ENCODE measurements at regions not wholly inside any gene's neighbourhood (a gene's known extent, or its start where the extent isn't known, plus 50 kb on each side); places are given as distances from the start of the nearest gene placed in this dataset.

DNA sequence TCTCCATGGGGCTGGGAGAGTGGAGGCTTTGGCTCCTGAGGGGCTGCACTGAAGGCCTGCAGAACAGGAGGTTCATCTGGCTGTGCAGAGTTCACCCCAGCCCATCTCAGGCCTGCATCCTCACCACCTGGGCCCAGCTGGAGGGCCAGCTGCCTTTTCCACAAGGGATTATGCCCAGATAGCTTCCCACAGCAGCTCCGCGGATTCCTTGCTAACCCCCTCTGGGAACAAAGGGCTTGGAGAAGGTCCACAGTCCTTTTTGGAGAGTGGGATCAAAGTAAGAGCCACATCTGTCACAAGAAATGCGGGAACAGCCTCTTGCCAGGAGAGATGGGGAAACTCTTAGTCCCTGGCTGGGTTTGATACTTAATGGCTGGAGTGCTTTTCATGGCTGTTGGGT is 164.7 kb upstream of the RGMA start:
- Histone ChIP-seq H4K8ac (ENCODE audit: extremely low read depth, insufficient read depth, low read length) (peak overlapping the region; percentile 14; the same call in 1 of the 2 replicates), H3K27ac (ENCODE audit: low read depth, low read length) (no peak overlapping the region), H2AFZ (ENCODE audit: low read length) (no peak overlapping the region), H2BK12ac (ENCODE audit: low read depth, low read length) (no peak overlapping the region), H3K23ac (ENCODE audit: insufficient read length) (no peak overlapping the region), H3K4me1 (replicated peaks in 1 of 4; ENCODE audit: control insufficient read depth in 3 of 4, insufficient read depth in 4 of 4, low read length in 3 of 4) (no peaks in the 10 kb centered on the region), H3K79me1 (ENCODE audit: low read depth, low read length) (no peaks in the 10 kb centered on the region), H3K4ac (replicated peaks; ENCODE audit: insufficient read length, low read depth, low read length) (no peak overlapping the region), H3K27me3 (replicated peaks in 1 of 4; ENCODE audit: control insufficient read depth in 3 of 4, extremely low read depth in 1 of 4, insufficient read depth in 3 of 4, low read length in 3 of 4) (no peaks in the 10 kb centered on the region; a peak in 1 of 7 replicates), H2BK15ac (ENCODE audit: low read length) (no peak overlapping the region), H3K79me2 (ENCODE audit: control insufficient read depth in 1 of 2, insufficient read depth in 2 of 2, low read length in 2 of 2) (no peaks in the 10 kb centered on the region), H3K18ac (ENCODE audit: extremely low read depth, low read length) (no peak overlapping the region), H3K23me2 (ENCODE audit: low read depth, low read length) (no peaks in the 10 kb centered on the region), H4K91ac (replicated peaks; ENCODE audit: insufficient read length, low read length) (no peak overlapping the region), H3K4me2 (ENCODE audit: insufficient read depth in 1 of 2, low read depth in 2 of 2, low read length in 2 of 2) (no peak overlapping the region), H4K20me1 (replicated peaks in 1 of 2; ENCODE audit: control insufficient read depth in 1 of 2, insufficient read depth in 2 of 2, low read length in 2 of 2) (no peaks in the 10 kb centered on the region), H3K56ac (replicated peaks; ENCODE audit: insufficient read length, low read depth, low read length) (no peak overlapping the region), H2AK5ac (ENCODE audit: low read depth, low read length) (no peak overlapping the region), H2BK5ac (ENCODE audit: low read depth, low read length) (no peak overlapping the region), H3K4me3 (ENCODE audit: extremely low read depth in 1 of 4, insufficient read depth in 2 of 4, low read depth in 3 of 4, low read length in 4 of 4) (no peak overlapping the region), H3K9me3 (ENCODE audit: insufficient read depth in 2 of 2, low read depth in 1 of 2, low read length in 1 of 2) (no peaks in the 10 kb centered on the region), H3K14ac (ENCODE audit: insufficient read length) (no peak overlapping the region), H2BK20ac (ENCODE audit: low read length) (no peak overlapping the region), H3K9ac (replicated peaks in 1 of 4; ENCODE audit: extremely low read depth in 1 of 4, low read depth in 3 of 4, low read length in 3 of 4) (no peak overlapping the region), H4K5ac (ENCODE audit: insufficient read length, low read depth, low read length) (no peak overlapping the region), H3K36me3 (ENCODE audit: control insufficient read depth in 2 of 4, insufficient read depth in 4 of 4, low read length in 3 of 4) (no peaks in the 10 kb centered on the region), H2BK120ac (replicated peaks; ENCODE audit: low read depth, low read length) (no peak overlapping the region)
- CTCF ChIA-PET (ENCODE audit: partially characterized antibody): interaction anchor here (0.8 to 2.2 kb wide), 3 partner anchors 32 to 166 kb away, joined by 3 to 8 read pairs (median 5); no protein-coding TSS in a partner anchor
- FAIRE-seq: no peak
- WGBS, 2 experiments (ENCODE audit: extremely low coverage in 1 of 2, insufficient coverage in 1 of 2, insufficient read length in 1 of 2, insufficient replicate concordance in 2 of 2, low coverage in 1 of 2, low lambda C conversion rate in 2 of 2, missing lambda C conversion rate in 1 of 2): 72% methylated on average over 3 of the region's 3 CpGs; no CpG with 5 or more reads in 1 of the 2 experiments
- POLR2A ChIA-PET (ENCODE audit: partially characterized antibody): no interaction called here
- no peak for DNase-seq (ENCODE audit: low read depth in 1 of 2, low spot score in 2 of 2)
- TF ChIP-seq CHD1 (IDR thresholded peaks at IDR 0.05; ENCODE audit: low read depth, low read length) (no peak), ASH2L (IDR thresholded peaks at IDR 0.05; ENCODE audit: low read length) (no peak), FOSL1 (IDR thresholded peaks at IDR 0.05; ENCODE audit: insufficient read depth, low read depth, low read length) (no peak), KDM1A (IDR thresholded peaks at IDR 0.05; ENCODE audit: borderline replicate concordance, low read length) (no peak), KDM4A (IDR thresholded peaks at IDR 0.05; ENCODE audit: low read depth, low read length, severe bottlenecking) (no peak), TCF12 (IDR thresholded peaks at IDR 0.05; ENCODE audit: low read depth, low read length) (no peak), HDAC6 (IDR thresholded peaks at IDR 0.05; ENCODE audit: low read depth, low read length) (no peak), KDM5A (IDR thresholded peaks at IDR 0.05; ENCODE audit: low read length) (no peak)
- TF ChIP-seq, protein P1, sequence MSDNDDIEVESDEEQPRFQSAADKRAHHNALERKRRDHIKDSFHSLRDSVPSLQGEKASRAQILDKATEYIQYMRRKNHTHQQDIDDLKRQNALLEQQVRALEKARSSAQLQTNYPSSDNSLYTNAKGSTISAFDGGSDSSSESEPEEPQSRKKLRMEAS (IDR thresholded peaks at IDR 0.05): no peak
- TF ChIP-seq, protein P2, sequence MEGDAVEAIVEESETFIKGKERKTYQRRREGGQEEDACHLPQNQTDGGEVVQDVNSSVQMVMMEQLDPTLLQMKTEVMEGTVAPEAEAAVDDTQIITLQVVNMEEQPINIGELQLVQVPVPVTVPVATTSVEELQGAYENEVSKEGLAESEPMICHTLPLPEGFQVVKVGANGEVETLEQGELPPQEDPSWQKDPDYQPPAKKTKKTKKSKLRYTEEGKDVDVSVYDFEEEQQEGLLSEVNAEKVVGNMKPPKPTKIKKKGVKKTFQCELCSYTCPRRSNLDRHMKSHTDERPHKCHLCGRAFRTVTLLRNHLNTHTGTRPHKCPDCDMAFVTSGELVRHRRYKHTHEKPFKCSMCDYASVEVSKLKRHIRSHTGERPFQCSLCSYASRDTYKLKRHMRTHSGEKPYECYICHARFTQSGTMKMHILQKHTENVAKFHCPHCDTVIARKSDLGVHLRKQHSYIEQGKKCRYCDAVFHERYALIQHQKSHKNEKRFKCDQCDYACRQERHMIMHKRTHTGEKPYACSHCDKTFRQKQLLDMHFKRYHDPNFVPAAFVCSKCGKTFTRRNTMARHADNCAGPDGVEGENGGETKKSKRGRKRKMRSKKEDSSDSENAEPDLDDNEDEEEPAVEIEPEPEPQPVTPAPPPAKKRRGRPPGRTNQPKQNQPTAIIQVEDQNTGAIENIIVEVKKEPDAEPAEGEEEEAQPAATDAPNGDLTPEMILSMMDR (IDR thresholded peaks at IDR 0.05; ENCODE audit: control extremely low read depth in 1 of 3, insufficient read depth in 1 of 3, low read depth in 1 of 3, low read length in 3 of 3): no peak
- TF ChIP-seq, protein P3, sequence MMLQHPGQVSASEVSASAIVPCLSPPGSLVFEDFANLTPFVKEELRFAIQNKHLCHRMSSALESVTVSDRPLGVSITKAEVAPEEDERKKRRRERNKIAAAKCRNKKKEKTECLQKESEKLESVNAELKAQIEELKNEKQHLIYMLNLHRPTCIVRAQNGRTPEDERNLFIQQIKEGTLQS (IDR thresholded peaks at IDR 0.05; ENCODE audit: insufficient read depth, low read depth, low read length): no peak

Data from H1 (cell line).